Occipital lobe (tissue), 1 donor: ENCODE measurements at regions not wholly inside any gene's neighbourhood (a gene's known extent, or its start where the extent isn't known, plus 50 kb on each side); places are given as distances from the start of the nearest gene placed in this dataset.
A peak's percentile ranks its signal among the peaks of the same experiment; 100 is the strongest.

Source experiments
- DNase-seq: peaks from one replicate; lab custom pipeline; 2025; lab: John Stamatoyannopoulos, UW

- no peak for DNase-seq
Measured at GRCh38 chr2:10985260-10985659, 73.5 kb downstream of the KCNF1 start.

GRCh38 chr2:10985901-10986535, 74.3 kb downstream of the KCNF1 start:
- DNase-seq = no peak

GRCh38 chr2:10987439-10987838, 75.7 kb downstream of the KCNF1 start:
- DNase-seq = no peak

- DNase-seq = no peak
Measured at GRCh38 chr2:10987861-10988260, 76.1 kb downstream of the KCNF1 start.

- no peak for DNase-seq
Measured at GRCh38 chr2:10989151-10989550, 77.4 kb downstream of the KCNF1 start.

GRCh38 chr2:10989782-10990181, 78.0 kb downstream of the KCNF1 start:
- DNase-seq = no peak

- no peak for DNase-seq
Measured at GRCh38 chr2:10990561-10991111, 78.9 kb downstream of the KCNF1 start.

GRCh38 chr2:10992023-10992791, 80.5 kb downstream of the KCNF1 start:
- DNase-seq = no peak

GRCh38 chr2:10993001-10993481, 81.3 kb downstream of the KCNF1 start:
- DNase-seq = no peak

- DNase-seq = no peak
Measured at GRCh38 chr2:10995366-10995970, 83.7 kb downstream of the KCNF1 start.

GRCh38 chr2:11004199-11004598, 92.5 kb downstream of the KCNF1 start:
- DNase-seq = no peak

- DNase-seq = no peak
Measured at GRCh38 chr2:11005032-11005431, 93.3 kb downstream of the KCNF1 start.

GRCh38 chr2:11006191-11006590, 94.5 kb downstream of the KCNF1 start:
- DNase-seq = no peak

- DNase-seq = no peak
Measured at GRCh38 chr2:11007331-11008264, 95.9 kb downstream of the KCNF1 start.

- DNase-seq = no peak
Measured at GRCh38 chr2:11008773-11009172, 97.0 kb downstream of the KCNF1 start.

GRCh38 chr2:11009176-11009575, 97.4 kb downstream of the KCNF1 start:
- DNase-seq = no peak

GRCh38 chr2:11009891-11010290, 98.2 kb downstream of the KCNF1 start:
- DNase-seq = peak; percentile 25

- no peak for DNase-seq
Measured at GRCh38 chr2:11011359-11011758, 99.6 kb downstream of the KCNF1 start.

- no peak for DNase-seq
Measured at GRCh38 chr2:11012131-11012693, 100.5 kb downstream of the KCNF1 start.

- no peak for DNase-seq
Measured at GRCh38 chr2:11013196-11013595, 101.5 kb downstream of the KCNF1 start.

GRCh38 chr2:11014026-11014425, 102.3 kb downstream of the KCNF1 start:
- no peak for DNase-seq
